NCI-H82 (cell line): ENCODE measurements at regions not wholly inside any gene's neighbourhood (a gene's known extent, or its start where the extent isn't known, plus 50 kb on each side); places are given as distances from the start of the nearest gene placed in this dataset.

ENCODE experiments used
- DNase-seq: peaks from one replicate; lab custom pipeline; 2025; lab: John Stamatoyannopoulos, UW

DNA sequence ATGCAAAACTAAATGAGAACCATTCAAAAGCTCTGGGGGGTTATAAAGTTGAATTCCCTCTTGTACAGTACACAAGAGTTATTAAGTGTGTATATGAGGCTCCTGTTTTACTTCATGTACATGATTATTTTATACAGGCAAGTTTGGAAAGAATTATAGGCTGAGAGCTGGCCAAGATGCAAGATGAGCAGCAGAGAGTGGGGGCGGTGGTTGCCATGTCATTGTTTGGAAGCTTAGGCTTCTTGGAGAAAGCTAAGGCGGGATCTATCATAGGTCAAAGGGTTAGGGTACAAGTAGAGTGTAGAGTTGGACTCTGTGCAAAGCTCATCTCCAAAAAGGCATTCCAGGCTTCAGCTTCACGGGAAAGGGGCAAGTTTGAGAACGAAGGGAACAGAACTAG lies 297.1 kb upstream of the TBX3 start:
- DNase-seq, result no peak

DNA sequence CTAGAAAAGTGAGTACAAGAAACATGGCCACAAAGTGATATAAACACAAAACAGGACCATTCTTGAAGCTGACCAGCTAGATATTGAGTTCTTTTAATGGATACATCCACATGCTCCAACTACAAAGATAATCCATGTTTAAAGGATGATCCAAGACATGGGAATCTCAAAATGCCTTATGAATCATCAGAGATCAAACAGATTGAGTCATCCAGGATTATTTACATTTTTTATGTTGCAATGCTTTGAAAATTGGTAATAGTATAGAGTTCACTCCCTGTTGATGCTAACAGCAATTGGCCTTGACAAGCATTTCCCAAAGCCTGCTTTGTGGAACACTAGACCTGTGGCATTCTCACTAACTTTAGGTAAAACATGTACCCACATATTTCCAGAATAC lies 293.0 kb upstream of the TBX3 start:
- DNase-seq, result no peak

DNA sequence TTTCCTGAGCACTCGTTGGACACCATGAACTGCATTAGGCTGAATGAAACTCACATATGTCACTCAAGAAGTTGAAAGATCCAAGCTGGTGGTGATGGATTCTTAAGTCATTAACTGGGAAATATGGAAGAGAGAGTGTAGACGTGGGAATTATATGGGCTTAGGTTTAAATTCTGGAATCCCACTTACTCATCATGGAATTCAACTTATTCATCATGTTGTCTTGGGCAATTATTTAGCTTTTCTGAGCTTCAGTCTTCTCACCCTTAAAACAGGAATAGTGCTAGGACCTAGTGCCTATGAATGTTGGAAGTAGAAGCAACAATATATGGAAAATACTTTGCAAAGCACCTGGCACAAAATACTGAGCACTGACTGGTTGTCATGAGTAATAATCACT lies 292.4 kb upstream of the TBX3 start:
- no peak for DNase-seq

DNA sequence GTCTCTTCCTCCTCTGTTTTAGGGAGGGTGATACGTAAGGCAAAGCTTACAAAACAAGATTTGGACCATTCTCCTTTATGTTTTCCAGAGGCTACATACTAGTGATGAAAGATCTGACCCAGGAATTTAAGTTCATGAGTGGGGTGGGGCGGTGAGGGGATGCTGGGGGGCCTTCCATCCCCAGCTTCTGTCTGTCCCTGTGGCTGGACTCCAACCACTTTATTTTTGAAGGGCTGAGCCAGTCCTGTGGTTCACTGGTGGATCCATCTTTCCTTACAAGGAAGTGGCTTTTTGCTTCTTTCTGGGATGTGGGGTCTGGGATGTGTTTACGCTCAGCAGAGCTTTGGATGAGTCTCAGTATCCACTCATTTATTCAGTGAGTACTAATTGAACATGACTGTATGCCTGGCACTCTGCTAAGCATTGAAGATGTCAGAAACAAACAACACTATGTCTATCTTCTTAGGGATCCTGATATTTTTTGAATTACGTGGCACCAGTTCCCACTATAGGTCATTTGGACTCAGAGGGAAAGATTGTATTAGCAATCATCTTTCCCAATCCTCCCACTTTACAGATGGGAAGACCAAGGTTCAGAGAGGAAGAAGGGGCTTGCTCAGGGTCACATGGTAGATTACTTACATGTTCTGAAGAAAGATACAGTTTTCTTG lies 291.8 kb upstream of the TBX3 start:
- no peak for DNase-seq

DNA sequence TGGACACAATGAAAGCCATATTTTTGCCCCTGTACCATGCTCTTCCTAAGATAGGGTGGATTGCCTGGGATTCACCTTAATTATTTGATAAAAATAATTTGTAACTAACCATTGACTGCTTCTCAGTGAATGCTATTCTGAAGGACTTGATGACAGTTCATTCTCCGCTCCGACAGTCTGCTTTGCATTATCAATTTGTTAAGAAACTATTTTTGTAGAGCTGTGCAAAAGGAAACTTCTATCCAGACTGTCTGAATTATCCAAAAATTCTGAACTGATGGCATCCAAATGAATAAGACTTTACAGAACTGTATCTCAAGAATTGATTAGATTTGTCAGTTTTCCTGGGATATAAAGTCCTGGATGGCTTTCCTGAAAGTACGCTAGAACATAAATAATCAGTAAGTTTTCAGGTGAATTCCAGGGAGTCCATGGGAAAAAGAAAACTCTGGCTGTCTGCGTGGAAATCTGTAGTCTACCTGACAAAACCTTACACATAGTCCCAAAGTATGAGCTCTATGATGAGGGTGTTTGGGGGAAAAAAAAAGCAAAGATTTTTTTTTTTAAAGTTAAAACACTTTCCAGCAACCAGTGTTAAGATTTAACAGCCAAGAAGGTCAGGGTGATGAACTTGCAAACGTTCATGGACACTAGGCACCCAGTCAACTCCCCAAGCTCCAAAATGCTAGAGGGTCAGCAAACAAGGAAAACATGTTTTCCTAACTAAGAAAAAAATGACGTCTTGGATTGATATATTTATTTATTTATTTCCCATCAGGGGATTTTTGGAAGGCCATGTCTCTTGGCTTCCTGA lies 291.1 kb upstream of the TBX3 start:
- no peak for DNase-seq

DNA sequence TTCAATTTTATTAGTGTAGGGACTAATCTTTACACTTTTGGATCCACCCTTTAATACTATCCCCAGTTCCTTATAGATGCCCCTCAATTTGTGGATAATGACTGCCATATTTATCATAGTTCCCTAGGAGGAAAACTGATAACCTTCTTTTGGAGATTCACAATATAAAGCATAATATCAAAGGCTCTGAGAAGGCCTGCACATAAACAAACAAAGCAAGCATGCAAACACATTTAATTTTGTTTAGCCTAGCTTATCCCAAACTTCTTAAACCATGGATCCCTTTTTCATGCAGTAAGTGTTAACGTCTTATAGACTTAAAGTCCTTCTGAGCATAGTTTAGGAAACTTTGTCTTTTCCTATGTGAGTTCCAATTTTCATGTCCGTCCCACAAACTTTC lies 290.4 kb upstream of the TBX3 start:
- no peak for DNase-seq

DNA sequence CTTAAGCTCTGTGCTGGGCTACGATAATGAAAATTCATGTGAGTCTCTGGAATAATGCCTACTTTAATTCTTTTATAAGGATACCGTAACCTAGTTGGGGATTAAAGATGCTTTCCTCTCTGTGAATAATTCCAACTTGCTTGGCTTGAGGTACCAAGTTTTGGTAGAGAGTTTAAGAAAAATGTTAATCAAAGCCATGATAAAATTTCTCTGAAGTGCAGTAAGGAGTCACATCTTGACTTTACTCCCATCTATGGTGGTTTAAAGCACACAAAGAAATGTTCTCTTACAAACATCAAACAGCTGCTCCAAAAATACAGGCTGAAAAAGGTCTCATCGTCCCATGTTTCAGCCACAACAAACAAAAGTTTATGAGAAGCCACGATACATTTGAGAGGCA lies 284.8 kb upstream of the TBX3 start:
- no peak for DNase-seq

DNA sequence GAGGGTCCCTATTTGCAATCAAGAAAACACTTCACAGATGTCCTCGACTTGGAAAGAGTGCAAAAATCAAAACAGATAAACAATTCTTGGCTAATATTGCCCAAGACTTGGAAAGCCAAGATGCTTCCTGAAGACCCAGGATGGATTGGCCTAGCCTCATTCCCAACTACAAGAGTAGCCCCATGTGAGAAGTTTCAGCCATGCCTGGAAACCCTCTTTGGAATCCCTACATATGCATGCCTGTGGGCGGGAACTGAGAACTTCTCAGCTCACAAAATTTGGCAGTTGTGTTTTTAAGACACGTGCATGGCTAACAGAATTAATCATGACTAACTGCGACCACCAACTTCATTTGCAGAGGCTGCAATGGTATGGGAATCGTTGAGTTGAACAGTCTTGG lies 283.2 kb upstream of the TBX3 start:
- no peak for DNase-seq

DNA sequence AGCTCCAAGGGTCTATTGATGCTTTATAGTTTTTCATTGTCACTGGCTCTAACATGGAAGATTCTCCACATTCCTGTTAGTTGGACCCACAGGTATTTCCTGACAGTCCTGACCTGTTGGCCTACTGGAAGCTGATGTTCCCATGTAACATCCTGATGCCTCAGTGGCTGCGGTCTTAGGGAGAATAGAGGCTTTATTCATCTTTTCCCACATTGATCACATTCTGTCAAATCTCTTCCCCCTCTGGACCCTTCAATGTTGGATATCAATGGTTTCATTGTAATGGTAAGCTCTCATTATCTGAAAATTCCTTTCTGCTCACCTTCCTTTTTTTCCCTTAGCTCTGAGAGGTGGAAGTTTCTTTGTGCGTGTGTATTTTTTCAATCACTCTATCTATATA lies 280.9 kb upstream of the TBX3 start:
- no peak for DNase-seq

DNA sequence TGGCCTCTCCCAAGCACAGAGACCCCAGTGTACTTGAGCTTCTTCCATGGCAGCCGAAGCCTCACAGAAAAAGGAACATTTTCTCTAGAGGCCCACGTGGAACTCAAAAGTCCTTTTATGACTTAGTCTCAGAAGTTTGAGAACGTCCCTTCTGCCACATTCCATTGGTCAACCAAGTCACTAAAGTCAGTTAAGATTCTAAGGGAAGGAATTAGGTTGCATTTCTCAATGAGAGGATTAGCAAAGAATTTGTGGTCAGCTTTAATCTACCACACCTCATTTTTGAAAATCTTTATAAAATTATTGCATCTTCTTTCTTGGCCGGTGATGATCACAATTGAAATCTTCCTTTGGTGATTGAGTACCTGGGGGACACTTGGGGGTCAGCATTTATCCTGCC lies 279.9 kb upstream of the TBX3 start:
- no peak for DNase-seq

DNA sequence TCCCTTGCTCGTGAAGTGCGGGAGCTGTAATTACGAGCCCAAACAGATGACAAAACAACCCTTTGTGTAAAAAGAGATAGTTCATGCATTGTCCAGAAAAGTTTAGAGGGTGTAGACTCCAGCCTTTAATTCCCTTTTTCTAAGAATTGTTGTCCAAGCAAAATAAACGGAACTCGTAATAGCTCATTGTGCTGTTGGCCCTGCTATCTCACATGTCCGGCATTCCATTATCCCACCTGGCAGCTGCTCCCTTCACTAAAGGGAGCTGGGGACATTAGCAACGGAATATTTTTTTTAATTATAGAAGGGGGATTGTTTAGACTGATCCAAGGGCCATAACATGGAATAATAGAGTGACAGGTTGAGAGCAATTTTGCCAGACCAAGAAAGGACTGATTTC lies 277.5 kb upstream of the TBX3 start:
- DNase-seq, result no peak

DNA sequence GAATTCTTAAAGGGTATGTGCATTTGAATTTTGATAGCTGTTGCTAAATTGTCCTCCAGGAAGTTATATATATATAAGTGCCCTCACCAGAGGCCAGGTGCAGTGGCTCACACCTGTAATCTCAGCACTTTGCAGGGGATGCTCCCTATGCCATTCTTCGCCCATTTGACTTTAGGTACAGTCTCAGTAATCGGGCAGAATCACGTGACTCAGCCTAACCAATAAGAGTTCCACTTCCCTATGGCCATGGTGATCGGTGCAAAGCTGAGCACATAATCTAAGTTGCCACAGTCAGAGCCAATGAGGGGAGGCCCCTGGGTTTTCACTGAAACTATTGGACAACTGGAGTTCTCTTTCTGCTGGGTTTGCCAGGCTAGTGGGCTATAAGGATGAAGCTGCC lies 274.6 kb upstream of the TBX3 start:
- DNase-seq, result no peak

DNA sequence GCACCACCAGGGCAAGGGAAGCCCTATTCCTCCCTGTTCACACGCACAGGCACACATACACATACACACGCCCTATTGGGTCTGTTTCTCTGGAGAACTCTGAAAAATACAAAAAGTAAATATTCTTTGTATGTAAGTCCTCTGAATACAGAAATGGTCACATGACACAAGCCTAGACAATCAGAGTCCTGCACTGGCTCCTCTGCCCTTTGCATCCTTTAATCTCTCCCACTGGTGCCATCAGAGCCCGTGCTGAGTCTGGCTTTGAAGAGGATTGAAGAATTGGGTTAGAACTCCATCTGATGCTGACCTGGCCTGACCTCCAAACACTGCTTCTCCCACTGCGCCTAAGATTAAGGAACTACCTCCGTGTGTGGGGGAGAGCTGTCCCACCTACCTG lies 273.2 kb upstream of the TBX3 start:
- peak; percentile 48 for DNase-seq

DNA sequence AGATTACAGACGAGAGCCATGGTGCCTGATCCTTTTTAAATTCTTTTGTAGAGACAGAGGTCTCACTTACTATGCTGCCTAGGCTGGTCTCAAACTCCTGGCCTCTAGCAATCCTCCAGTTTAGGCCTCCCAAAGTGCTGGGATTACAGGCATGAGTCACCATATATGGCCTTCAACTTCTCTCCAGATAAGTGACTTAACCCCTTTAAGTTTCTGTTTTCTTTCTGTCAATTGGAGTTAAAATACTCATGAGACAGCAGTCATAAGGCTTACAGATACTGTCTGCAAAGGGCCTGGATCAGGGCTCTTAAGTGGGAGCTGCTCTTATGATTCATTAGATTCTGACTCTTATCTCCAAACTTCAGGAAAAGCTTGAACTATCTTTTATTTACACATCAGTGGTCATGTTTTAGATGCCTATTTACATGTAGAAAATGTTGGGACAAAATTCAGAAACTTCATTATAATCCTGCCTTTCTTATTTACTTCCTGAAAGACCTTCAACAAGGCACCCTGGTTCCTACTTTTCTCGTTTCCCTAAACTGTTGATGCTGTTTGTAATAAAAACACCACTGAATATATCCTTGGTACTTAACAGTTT lies 271.5 kb upstream of the TBX3 start:
- DNase-seq, result no peak

DNA sequence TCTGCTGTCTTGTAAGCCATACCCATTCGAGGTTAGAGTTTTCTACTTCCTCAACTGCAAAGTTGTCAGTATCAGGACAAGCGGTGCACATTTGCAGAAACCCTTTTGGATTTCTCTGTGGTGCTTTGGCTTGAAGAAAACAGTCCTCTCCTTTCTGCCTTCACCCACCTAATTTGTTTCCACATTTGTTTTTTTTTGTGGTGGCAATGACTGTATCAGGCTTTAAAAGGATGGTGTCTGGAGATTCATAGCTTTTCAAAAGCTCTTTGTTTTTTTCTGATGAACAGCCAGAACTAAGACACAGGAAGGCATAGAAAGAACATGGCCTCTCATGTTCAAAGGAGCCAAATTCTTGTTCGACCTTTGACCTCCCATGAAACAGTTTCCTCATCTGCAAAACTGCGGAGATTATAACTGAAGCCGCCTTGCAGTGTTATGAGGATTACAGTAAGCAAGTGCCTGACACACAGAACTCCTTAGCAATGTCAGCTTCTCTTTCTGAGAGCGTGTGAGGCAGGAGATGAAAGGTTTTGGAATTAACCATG lies 270.6 kb upstream of the TBX3 start:
- DNase-seq, result peak; percentile 8

DNA sequence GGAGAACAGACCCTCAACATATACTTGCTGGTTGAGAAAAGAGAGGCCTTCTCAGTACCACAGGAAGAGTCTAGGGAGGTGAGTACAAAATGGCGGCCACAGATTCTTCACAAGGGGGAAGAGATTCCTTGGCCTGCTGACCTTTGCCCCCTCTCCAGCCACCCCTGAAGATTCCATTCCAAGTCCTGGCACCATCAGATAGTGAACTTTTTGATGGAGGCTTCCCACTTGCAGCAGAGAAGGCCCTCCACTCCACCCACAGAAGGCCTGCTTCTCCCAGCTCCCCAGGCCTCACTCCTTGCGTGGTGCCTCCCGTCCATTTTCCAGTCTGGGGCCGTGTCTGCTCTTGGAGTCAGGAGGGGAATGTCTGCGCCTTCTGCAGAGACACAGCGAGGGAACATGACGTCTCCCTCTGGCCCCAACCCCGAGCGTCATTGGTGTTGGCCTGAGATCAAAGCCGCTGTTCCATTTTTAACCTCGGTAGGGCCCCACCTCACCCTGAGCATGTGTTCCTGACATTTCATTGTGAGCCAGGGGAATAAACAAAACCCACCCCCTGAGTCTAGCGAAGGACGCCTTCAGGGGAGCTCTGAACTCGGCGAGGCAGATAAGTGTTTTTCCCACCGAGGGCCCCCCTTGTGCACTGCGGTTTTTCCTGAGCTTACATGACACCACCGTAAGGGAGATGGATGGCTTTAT lies 268.7 kb upstream of the TBX3 start:
- DNase-seq, result no peak

DNA sequence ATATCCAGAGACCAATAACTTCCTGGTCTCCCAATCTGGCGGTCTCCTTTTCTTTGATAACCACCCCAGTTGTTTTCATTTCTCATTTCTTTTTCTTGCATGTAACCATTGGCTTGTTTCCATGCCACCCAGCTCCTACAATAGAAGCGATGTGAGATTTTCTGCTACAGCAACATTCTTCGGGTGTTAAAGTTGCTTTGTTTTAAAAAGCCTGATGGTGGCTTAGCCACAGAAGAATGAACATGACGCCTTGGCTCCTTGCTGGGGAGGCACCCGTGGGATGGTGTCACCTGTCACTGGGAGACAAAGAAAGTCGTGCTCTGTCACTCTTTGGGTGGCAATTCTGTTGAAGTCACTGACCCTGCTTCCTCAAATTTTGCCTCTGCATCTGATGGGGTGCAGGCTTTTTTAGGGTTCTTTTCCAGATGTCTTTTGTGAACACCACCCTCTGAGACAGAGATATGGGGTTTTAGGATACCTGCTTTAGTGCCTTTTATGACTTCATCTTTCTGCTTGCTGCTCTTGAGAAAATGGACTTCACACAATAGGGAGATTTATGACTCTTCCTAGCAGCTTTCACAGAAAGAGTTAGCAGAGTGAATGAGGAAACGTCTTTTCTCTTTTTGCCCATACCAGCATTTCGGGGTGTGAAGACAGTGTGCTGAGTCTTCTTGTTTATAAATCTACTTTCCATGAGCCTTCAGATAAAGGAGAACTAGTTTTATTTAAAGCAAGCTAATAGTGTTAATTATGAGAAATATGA lies 265.3 kb upstream of the TBX3 start:
- DNase-seq, result no peak

DNA sequence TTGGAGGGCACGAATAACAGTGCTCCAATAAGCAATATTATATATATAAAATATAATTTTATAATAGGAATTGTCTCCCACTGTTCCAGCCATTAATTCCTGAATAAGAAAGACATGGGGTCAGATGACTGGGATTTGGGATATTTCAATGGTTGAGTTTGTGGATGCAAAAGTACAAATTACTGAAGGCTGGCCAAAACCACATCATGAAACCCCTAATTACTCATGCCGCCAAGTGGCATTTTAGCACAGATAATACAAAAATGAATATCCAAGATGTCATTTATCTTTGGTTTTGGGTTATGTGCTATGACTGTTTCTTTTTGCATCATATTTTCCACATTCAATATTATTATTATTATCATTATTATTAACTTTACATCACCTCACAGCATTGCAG lies 261.4 kb upstream of the TBX3 start:
- no peak for DNase-seq

DNA sequence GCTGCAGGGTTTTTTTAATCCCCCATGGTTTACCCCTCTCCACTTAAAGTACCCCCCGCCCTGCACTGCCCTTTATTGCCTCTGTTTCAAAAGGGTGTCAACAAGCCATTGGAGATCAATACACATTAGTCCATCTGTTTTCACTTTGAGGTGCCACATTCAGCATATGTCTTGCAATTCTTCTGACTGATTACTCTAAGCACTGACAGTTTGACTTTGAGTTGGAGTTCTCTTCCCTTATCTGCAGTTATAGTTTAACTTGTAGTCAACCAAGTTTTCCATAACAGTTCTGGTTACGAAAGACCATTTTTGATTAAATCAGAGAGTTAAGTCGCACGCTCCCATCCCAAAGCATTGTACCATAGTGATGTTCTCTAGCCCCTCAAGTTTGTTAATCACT lies 260.8 kb upstream of the TBX3 start:
- DNase-seq, result peak; percentile 49

DNA sequence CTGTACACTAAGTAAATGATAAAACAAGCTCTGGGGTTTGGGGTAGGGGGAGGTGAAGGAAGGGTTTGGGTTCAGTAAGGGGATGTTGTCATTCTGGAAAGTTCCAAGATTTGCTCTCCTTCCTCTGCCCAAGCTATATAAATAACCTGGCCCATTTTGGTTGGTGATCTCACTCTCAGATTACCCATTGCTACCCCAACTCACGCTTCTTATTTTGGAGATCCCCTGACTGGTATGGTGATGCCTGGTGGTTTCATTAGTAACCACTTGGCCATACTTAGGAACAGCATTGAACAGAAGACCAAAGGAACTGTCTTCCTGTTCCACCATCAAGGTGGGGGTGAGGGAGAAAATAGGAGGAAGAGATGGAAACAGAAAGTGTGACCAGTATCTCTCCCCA lies 259.6 kb upstream of the TBX3 start:
- DNase-seq, result no peak

DNA sequence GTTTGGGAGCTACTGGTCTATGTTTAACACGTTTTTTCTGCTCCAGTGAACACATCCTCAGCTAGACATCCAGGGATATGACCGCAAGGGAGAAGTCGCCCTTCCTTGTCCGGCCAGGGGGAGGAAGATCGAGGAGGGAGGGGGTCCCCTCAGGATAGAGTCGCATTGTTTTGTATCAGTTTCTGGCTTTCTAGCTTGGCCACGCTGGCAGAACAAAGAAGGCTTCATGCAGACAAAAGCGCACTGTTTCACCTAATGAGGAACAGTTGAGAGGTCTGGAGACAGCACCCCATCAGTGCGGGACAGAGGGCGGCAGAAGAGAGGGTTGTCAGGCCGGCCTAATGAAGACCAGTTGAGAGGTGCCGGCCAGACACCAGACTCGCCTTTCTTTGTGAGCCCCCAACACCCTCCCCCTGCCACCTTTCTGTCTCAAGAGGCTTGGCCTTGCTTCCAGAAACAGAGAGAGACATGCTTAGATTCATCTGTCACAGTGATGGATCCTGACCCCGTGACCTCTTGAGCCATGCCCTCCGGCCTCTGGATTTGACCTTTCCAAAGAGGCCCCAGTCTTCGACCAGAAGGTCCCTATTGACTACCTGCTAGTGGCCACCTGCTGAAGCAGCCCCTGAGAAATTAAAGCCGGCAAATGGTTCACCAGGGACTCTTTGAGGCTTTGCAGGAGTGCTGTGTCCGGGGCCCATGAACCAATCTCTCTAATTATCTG lies 254.7 kb upstream of the TBX3 start:
- DNase-seq, result no peak
